Natural killer cell (primary cell): ENCODE measurements at regions not wholly inside any gene's neighbourhood (a gene's known extent, or its start where the extent isn't known, plus 50 kb on each side); places are given as distances from the start of the nearest gene placed in this dataset.

Experiments used
- ATAC-seq, 3 donors: fragments of 150-1000 bp in 2 of 3; fragments of 200-7000 bp in 1 of 3; cut with Tn5 transposase; 1 replicate in 1 of 3; 2 replicates in 2 of 3; pipeline ENCODE4 v1.10.0; 2021; ENCODE audit warnings: mild to moderate bottlenecking in 2 of 3, moderate library complexity in 2 of 3
- DNase-seq, 2 donors: peaks; one replicate each; pipeline versions ENCODE4 v3.0.0 to v3.0.0-alpha.2; 2013 to 2021; ENCODE audit warnings: mixed read lengths in 1 of 2
- H3K27ac ChIP-seq: one replicate; pipeline ENCODE4 v1.5.1; 2013; ENCODE audit warnings: mild to moderate bottlenecking, low read length
- H3K27me3 ChIP-seq: one replicate; pipeline ENCODE4 v1.6.1; 2013; ENCODE audit warnings: low read length; ENCODE audit not compliant: control insufficient read depth, insufficient read depth
- H3K36me3 ChIP-seq: one replicate; pipeline ENCODE4 v1.6.1; 2013; ENCODE audit warnings: low read length; ENCODE audit not compliant: control insufficient read depth, insufficient read depth
- H3K4me1 ChIP-seq: one replicate; pipeline ENCODE4 v1.6.1; 2013; ENCODE audit warnings: low read length; ENCODE audit not compliant: control insufficient read depth, insufficient read depth
- H3K4me3 ChIP-seq: one replicate; pipeline ENCODE4 v1.5.1; 2013; ENCODE audit warnings: low read length
- H3K9me3 ChIP-seq: one replicate; pipeline ENCODE4 v1.6.1; 2013; ENCODE audit warnings: low read length; ENCODE audit not compliant: control insufficient read depth, insufficient read depth
- H3K27ac Mint-ChIP-seq, 2 donors: one replicate each; pipeline ENCODE4 v1.8.0; 2022; ENCODE audit warnings: mild to moderate bottlenecking in 2 of 2, mixed read lengths in 2 of 2, moderate library complexity in 1 of 2
- H3K27me3 Mint-ChIP-seq, 2 donors: one replicate each; pipeline ENCODE4 v1.8.0; 2022; ENCODE audit warnings: low read depth in 2 of 2, mixed read lengths in 2 of 2
- H3K36me3 Mint-ChIP-seq: one replicate; pipeline ENCODE4 v1.8.0; 2022; ENCODE audit warnings: mixed read lengths
- H3K4me1 Mint-ChIP-seq, 2 donors: one replicate each; pipeline ENCODE4 v1.8.0; 2022; ENCODE audit warnings: mixed read lengths in 2 of 2
- H3K4me3 Mint-ChIP-seq: one replicate; pipeline ENCODE4 v1.8.0; 2022; ENCODE audit warnings: mild to moderate bottlenecking, moderate library complexity, mixed read lengths
- H3K9me3 Mint-ChIP-seq, 2 donors: one replicate each; pipeline ENCODE4 v1.8.0; 2022; ENCODE audit warnings: mixed read lengths in 2 of 2
- CTCF ChIP-seq: fragments of 200-600 bp; IDR thresholded peaks from one replicate; pipeline ENCODE4 v1.8.0; 2022; ENCODE audit warnings: antibody characterized with exemption
- WGBS: methylation state at CpG from one replicate; pipeline ENCODE4 v1.1.7; 2013; ENCODE audit warnings: missing lambda C conversion rate; ENCODE audit not compliant: insufficient coverage; 5-methylcytosine and 5-hydroxymethylcytosine counted together
- intact Hi-C: fragments of 100-400 bp; cut with micrococcal nuclease; formaldehyde crosslinking; loops from one replicate; pipeline ENCODE4 v1.14.2; 2022

DNA sequence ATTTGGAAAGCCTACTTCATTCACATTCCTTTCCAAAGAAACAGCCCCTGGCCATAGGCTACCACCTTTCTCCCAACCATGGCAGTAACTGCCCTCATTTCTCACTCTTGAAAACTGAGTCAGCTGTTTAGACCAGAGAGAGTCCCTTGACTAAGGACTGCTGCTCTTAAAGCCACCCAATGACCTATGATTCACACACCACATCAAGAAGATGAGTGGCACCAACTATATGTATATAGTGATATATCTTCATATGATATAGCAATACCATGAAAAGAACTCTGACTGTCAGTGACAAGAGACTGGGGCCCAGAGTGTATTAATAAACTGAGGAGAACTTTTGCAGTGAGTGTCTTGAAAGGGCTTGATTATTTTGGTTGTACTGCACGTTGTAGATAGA lies 404.5 kb upstream of the ASIC2 start:
- H3K9me3 Mint-ChIP-seq = no peaks in the 10 kb centered on the region
- no peaks in the 10 kb centered on the region for H3K36me3 Mint-ChIP-seq
- H3K27me3 ChIP-seq = no peaks in the 10 kb centered on the region
- H3K9me3 ChIP-seq = no peaks in the 10 kb centered on the region
- no peak for TF ChIP-seq CTCF
- H3K4me3 ChIP-seq = no peak overlapping the region
- no peak for DNase-seq
- H3K27me3 Mint-ChIP-seq = peaks cover 9 to 32% of the 10 kb centered on the region in 2 donors
- no peaks in the 10 kb centered on the region for H3K4me1 ChIP-seq
- intact Hi-C loops = no loop called here
- no peak overlapping the region for H3K27ac Mint-ChIP-seq
- H3K4me3 Mint-ChIP-seq = no peak overlapping the region
- ATAC-seq = no peak
- no peak overlapping the region for H3K27ac ChIP-seq
- H3K36me3 ChIP-seq = no peaks in the 10 kb centered on the region
- H3K4me1 Mint-ChIP-seq = no peaks in the 10 kb centered on the region
- 71% methylated on average over 1 of the region's 1 CpG for WGBS

- no peaks in the 10 kb centered on the region for H3K4me1 ChIP-seq
- intact Hi-C loops = no loop called here
- ATAC-seq (no peak), DNase-seq (no peak)
- no peaks in the 10 kb centered on the region for H3K27me3 ChIP-seq
- no peaks in the 10 kb centered on the region for H3K4me1 Mint-ChIP-seq
- H3K27ac ChIP-seq = no peak overlapping the region
- no peak for TF ChIP-seq CTCF
- no peak overlapping the region for H3K4me3 ChIP-seq
- no peaks in the 10 kb centered on the region for H3K9me3 ChIP-seq
- no peaks in the 10 kb centered on the region for H3K9me3 Mint-ChIP-seq
- peaks cover 8 to 33% of the 10 kb centered on the region in 2 donors for H3K27me3 Mint-ChIP-seq
- 83% methylated on average over 6 of the region's 6 CpGs for WGBS
- no peak overlapping the region for H3K4me3 Mint-ChIP-seq
- H3K36me3 Mint-ChIP-seq = no peaks in the 10 kb centered on the region
- no peak overlapping the region for H3K27ac Mint-ChIP-seq
- no peaks in the 10 kb centered on the region for H3K36me3 ChIP-seq
Observed at GRCh38 chr17:33701910-33702309, 408.8 kb upstream of the ASIC2 start.

- H3K27ac ChIP-seq = no peak overlapping the region
- H3K4me1 ChIP-seq = no peaks in the 10 kb centered on the region
- H3K27me3 ChIP-seq = no peaks in the 10 kb centered on the region
- no peaks in the 10 kb centered on the region for H3K9me3 ChIP-seq
- TF ChIP-seq CTCF = no peak
- H3K36me3 ChIP-seq = no peaks in the 10 kb centered on the region
- intact Hi-C loops = no loop called here
- Mint-ChIP-seq H3K4me3 (no peak overlapping the region), H3K27ac (no peak overlapping the region), H3K27me3 (peaks cover 16 to 44% of the 10 kb centered on the region in 2 donors), H3K36me3 (no peaks in the 10 kb centered on the region), H3K9me3 (no peaks in the 10 kb centered on the region), H3K4me1 (no peaks in the 10 kb centered on the region)
- ATAC-seq (no peak), DNase-seq (no peak)
- 78% methylated on average over 1 of the region's 2 CpGs for WGBS
- no peak overlapping the region for H3K4me3 ChIP-seq
Observed at GRCh38 chr17:33704856-33705255, 411.8 kb upstream of the ASIC2 start.

DNA sequence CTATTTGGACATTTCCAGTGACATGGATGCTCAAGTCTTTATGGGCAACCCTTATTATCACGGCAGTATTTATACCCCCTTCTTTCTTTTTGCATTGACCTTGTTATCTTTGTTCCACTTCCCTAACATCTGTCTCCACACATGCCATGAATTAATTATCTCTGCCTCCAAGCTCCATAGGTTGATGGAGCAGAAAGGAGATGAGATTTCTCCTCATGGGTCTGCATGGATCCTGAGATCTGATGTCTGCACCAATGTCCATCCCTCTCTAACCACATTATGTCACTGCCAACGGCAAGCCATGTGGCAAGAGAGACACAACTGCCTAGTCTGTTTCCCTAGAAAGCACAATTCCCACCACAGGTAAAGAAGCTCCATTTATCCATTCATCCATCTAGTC lies 416.8 kb upstream of the ASIC2 start:
- 83% methylated on average over 2 of the region's 2 CpGs for WGBS
- no peaks in the 10 kb centered on the region for H3K4me1 ChIP-seq
- H3K27ac ChIP-seq = no peak overlapping the region
- Mint-ChIP-seq H3K36me3 (no peaks in the 10 kb centered on the region), H3K27ac (no peak overlapping the region), H3K27me3 (peaks cover 20 to 31% of the 10 kb centered on the region in 2 donors), H3K4me3 (no peak overlapping the region), H3K9me3 (no peaks in the 10 kb centered on the region), H3K4me1 (no peaks in the 10 kb centered on the region)
- no peak overlapping the region for H3K4me3 ChIP-seq
- no peaks in the 10 kb centered on the region for H3K36me3 ChIP-seq
- no peak for ATAC-seq
- intact Hi-C loops = no loop called here
- H3K9me3 ChIP-seq = no peaks in the 10 kb centered on the region
- no peaks in the 10 kb centered on the region for H3K27me3 ChIP-seq
- no peak for TF ChIP-seq CTCF
- no peak for DNase-seq
